ENCODE measurements at regions not wholly inside any gene's neighbourhood (a gene's known extent, or its start where the extent isn't known, plus 50 kb on each side); places are given as distances from the start of the nearest gene placed in this dataset.

GRCh38 chr11:60592601-60593000, 77.4 kb downstream of the MS4A13 start:
- no peaks in the 10 kb centered on the region for H3K27me3 ChIP-seq (ENCODE audit: insufficient read depth, low read length)
- H4K12ac ChIP-seq (ENCODE audit: low read depth, low read length): no peak overlapping the region
- H3K27ac ChIP-seq (ENCODE audit: low read depth, low read length): no peak overlapping the region
- no peak overlapping the region for H3K18ac ChIP-seq (ENCODE audit: low read length)
- WGBS (ENCODE audit: extremely low coverage, insufficient coverage, insufficient read length): no CpG with 5 or more reads among the region's 4 CpGs
- no peak overlapping the region for H3K9ac ChIP-seq (ENCODE audit: low read length)
- H3K79me1 ChIP-seq (ENCODE audit: low read length): no peaks in the 10 kb centered on the region
- no peak overlapping the region for H2BK12ac ChIP-seq (ENCODE audit: low read length)
- H2AFZ ChIP-seq (ENCODE audit: insufficient read depth, low read length, poor library complexity): no peak overlapping the region
- H3K14ac ChIP-seq (ENCODE audit: low read length): no peak overlapping the region
- no peak overlapping the region for H2AK5ac ChIP-seq (ENCODE audit: low read length)
- H2BK5ac ChIP-seq (ENCODE audit: low read depth, low read length, poor library complexity): no peak overlapping the region
- no peak overlapping the region for H4K91ac ChIP-seq (ENCODE audit: low read depth, low read length)
- H3K9me3 ChIP-seq (ENCODE audit: insufficient read depth, low read depth, low read length): peaks cover 6% of the 10 kb centered on the region
- no peak overlapping the region for H3K4ac ChIP-seq (ENCODE audit: low read depth, low read length)
- H4K8ac ChIP-seq (ENCODE audit: low read depth, low read length): no peak overlapping the region
- H3K23ac ChIP-seq (ENCODE audit: low read length): no peak overlapping the region
- no peaks in the 10 kb centered on the region for H3K36me3 ChIP-seq (ENCODE audit: control insufficient read depth in 1 of 2, insufficient read depth in 2 of 2, low read length in 2 of 2)
- no peaks in the 10 kb centered on the region for H3K4me1 ChIP-seq (ENCODE audit: control insufficient read depth in 1 of 2, insufficient read depth in 2 of 2, low read length in 2 of 2)
- H2BK120ac ChIP-seq (ENCODE audit: insufficient read depth, low read length, poor library complexity): no peak overlapping the region
- H3K4me2 ChIP-seq (ENCODE audit: low read length): no peak overlapping the region
- no peak for DNase-seq
- no peaks in the 10 kb centered on the region for H3K79me2 ChIP-seq (ENCODE audit: control insufficient read depth, insufficient read depth, low read length, poor library complexity)
- H3K4me3 ChIP-seq (ENCODE audit: low read depth, low read length): no peak overlapping the region

- Histone ChIP-seq H3K27ac (ENCODE audit: low read depth, low read length) (no peak overlapping the region), H3K79me2 (ENCODE audit: control insufficient read depth, insufficient read depth, low read length, poor library complexity) (no peaks in the 10 kb centered on the region), H3K18ac (ENCODE audit: low read length) (no peak overlapping the region), H3K36me3 (ENCODE audit: control insufficient read depth in 1 of 2, insufficient read depth in 2 of 2, low read length in 2 of 2) (no peaks in the 10 kb centered on the region), H3K14ac (ENCODE audit: low read length) (no peak overlapping the region), H3K9me3 (ENCODE audit: insufficient read depth, low read depth, low read length) (peaks cover 6% of the 10 kb centered on the region), H2AK5ac (ENCODE audit: low read length) (no peak overlapping the region), H3K79me1 (ENCODE audit: low read length) (no peaks in the 10 kb centered on the region), H2BK12ac (ENCODE audit: low read length) (no peak overlapping the region), H3K9ac (ENCODE audit: low read length) (peak overlapping the region; percentile 48), H3K4me3 (ENCODE audit: low read depth, low read length) (no peak overlapping the region), H2BK120ac (ENCODE audit: insufficient read depth, low read length, poor library complexity) (no peak overlapping the region), H4K8ac (ENCODE audit: low read depth, low read length) (no peak overlapping the region), H3K4ac (ENCODE audit: low read depth, low read length) (no peak overlapping the region), H4K12ac (ENCODE audit: low read depth, low read length) (no peak overlapping the region), H3K4me1 (ENCODE audit: control insufficient read depth in 1 of 2, insufficient read depth in 2 of 2, low read length in 2 of 2) (no peaks in the 10 kb centered on the region), H3K27me3 (ENCODE audit: insufficient read depth, low read length) (no peaks in the 10 kb centered on the region), H2AFZ (ENCODE audit: insufficient read depth, low read length, poor library complexity) (no peak overlapping the region), H3K23ac (ENCODE audit: low read length) (no peak overlapping the region), H4K91ac (ENCODE audit: low read depth, low read length) (no peak overlapping the region), H2BK5ac (ENCODE audit: low read depth, low read length, poor library complexity) (no peak overlapping the region), H3K4me2 (ENCODE audit: low read length) (no peak overlapping the region)
- DNase-seq: no peak
- no CpG with 5 or more reads among the region's 4 CpGs for WGBS (ENCODE audit: extremely low coverage, insufficient coverage, insufficient read length)
Observed at GRCh38 chr11:60594998-60595642, 79.9 kb downstream of the MS4A13 start.

- H3K9me3 ChIP-seq (ENCODE audit: insufficient read depth, low read depth, low read length): no peaks in the 10 kb centered on the region
- no peak overlapping the region for H2BK120ac ChIP-seq (ENCODE audit: insufficient read depth, low read length, poor library complexity)
- no peak overlapping the region for H3K4me2 ChIP-seq (ENCODE audit: low read length)
- H3K9ac ChIP-seq (ENCODE audit: low read length): no peak overlapping the region
- no peak overlapping the region for H3K4ac ChIP-seq (ENCODE audit: low read depth, low read length)
- H3K18ac ChIP-seq (ENCODE audit: low read length): no peak overlapping the region
- no peaks in the 10 kb centered on the region for H3K79me1 ChIP-seq (ENCODE audit: low read length)
- WGBS (ENCODE audit: extremely low coverage, insufficient coverage, insufficient read length): no CpG with 5 or more reads among the region's 3 CpGs
- H2BK12ac ChIP-seq (ENCODE audit: low read length): no peak overlapping the region
- H3K4me1 ChIP-seq (ENCODE audit: control insufficient read depth in 1 of 2, insufficient read depth in 2 of 2, low read length in 2 of 2): no peaks in the 10 kb centered on the region
- no peak for DNase-seq
- no peak overlapping the region for H3K23ac ChIP-seq (ENCODE audit: low read length)
- H3K36me3 ChIP-seq (ENCODE audit: control insufficient read depth in 1 of 2, insufficient read depth in 2 of 2, low read length in 2 of 2): no peaks in the 10 kb centered on the region
- H3K79me2 ChIP-seq (ENCODE audit: control insufficient read depth, insufficient read depth, low read length, poor library complexity): no peaks in the 10 kb centered on the region
- no peak overlapping the region for H3K4me3 ChIP-seq (ENCODE audit: low read depth, low read length)
- H2AK5ac ChIP-seq (ENCODE audit: low read length): no peak overlapping the region
- no peak overlapping the region for H3K14ac ChIP-seq (ENCODE audit: low read length)
- no peak overlapping the region for H3K27ac ChIP-seq (ENCODE audit: low read depth, low read length)
- no peak overlapping the region for H4K8ac ChIP-seq (ENCODE audit: low read depth, low read length)
- H4K12ac ChIP-seq (ENCODE audit: low read depth, low read length): no peak overlapping the region
- no peak overlapping the region for H4K91ac ChIP-seq (ENCODE audit: low read depth, low read length)
- no peak overlapping the region for H2AFZ ChIP-seq (ENCODE audit: insufficient read depth, low read length, poor library complexity)
- no peaks in the 10 kb centered on the region for H3K27me3 ChIP-seq (ENCODE audit: insufficient read depth, low read length)
- H2BK5ac ChIP-seq (ENCODE audit: low read depth, low read length, poor library complexity): no peak overlapping the region
Observed at GRCh38 chr11:60607483-60607882, 91.9 kb upstream of the MS4A8 start.

GRCh38 chr11:60609632-60610031, 89.8 kb upstream of the MS4A8 start:
- no peak overlapping the region for H3K9ac ChIP-seq (ENCODE audit: low read length)
- no peaks in the 10 kb centered on the region for H3K27me3 ChIP-seq (ENCODE audit: insufficient read depth, low read length)
- no peak overlapping the region for H3K18ac ChIP-seq (ENCODE audit: low read length)
- no peak overlapping the region for H3K27ac ChIP-seq (ENCODE audit: low read depth, low read length)
- H2AFZ ChIP-seq (ENCODE audit: insufficient read depth, low read length, poor library complexity): no peak overlapping the region
- H4K8ac ChIP-seq (ENCODE audit: low read depth, low read length): no peak overlapping the region
- H3K36me3 ChIP-seq (ENCODE audit: control insufficient read depth in 1 of 2, insufficient read depth in 2 of 2, low read length in 2 of 2): no peaks in the 10 kb centered on the region
- H2BK5ac ChIP-seq (ENCODE audit: low read depth, low read length, poor library complexity): no peak overlapping the region
- no peak overlapping the region for H3K23ac ChIP-seq (ENCODE audit: low read length)
- DNase-seq: no peak
- H3K4ac ChIP-seq (ENCODE audit: low read depth, low read length): no peak overlapping the region
- H3K14ac ChIP-seq (ENCODE audit: low read length): no peak overlapping the region
- no peak overlapping the region for H2BK12ac ChIP-seq (ENCODE audit: low read length)
- no peak overlapping the region for H2BK120ac ChIP-seq (ENCODE audit: insufficient read depth, low read length, poor library complexity)
- no peak overlapping the region for H3K4me3 ChIP-seq (ENCODE audit: low read depth, low read length)
- H3K79me2 ChIP-seq (ENCODE audit: control insufficient read depth, insufficient read depth, low read length, poor library complexity): no peaks in the 10 kb centered on the region
- H3K4me1 ChIP-seq (ENCODE audit: control insufficient read depth in 1 of 2, insufficient read depth in 2 of 2, low read length in 2 of 2): no peaks in the 10 kb centered on the region
- no CpG with 5 or more reads among the region's 3 CpGs for WGBS (ENCODE audit: extremely low coverage, insufficient coverage, insufficient read length)
- no peak overlapping the region for H3K4me2 ChIP-seq (ENCODE audit: low read length)
- H3K9me3 ChIP-seq (ENCODE audit: insufficient read depth, low read depth, low read length): no peaks in the 10 kb centered on the region
- no peak overlapping the region for H2AK5ac ChIP-seq (ENCODE audit: low read length)
- no peak overlapping the region for H4K91ac ChIP-seq (ENCODE audit: low read depth, low read length)
- H4K12ac ChIP-seq (ENCODE audit: low read depth, low read length): no peak overlapping the region
- H3K79me1 ChIP-seq (ENCODE audit: low read length): no peaks in the 10 kb centered on the region

Measured in trophoblast cell (in vitro differentiated cells and primary cell).